Memory B cell (primary cell): ENCODE measurements at regions not wholly inside any gene's neighbourhood (a gene's known extent, or its start where the extent isn't known, plus 50 kb on each side); places are given as distances from the start of the nearest gene placed in this dataset.
"Not testable (repeated sequence)": the region's sequence is repeated elsewhere in the genome, so short reads cannot be mapped to it uniquely, and the experiment has no call there.

ENCODE experiments used
- ATAC-seq: fragments of 150-1000 bp; cut with Tn5 transposase; 2 replicates; pipeline ENCODE4 v1.10.0; 2021; ENCODE audit warnings: low read depth, mild to moderate bottlenecking, moderate library complexity
- DNase-seq, 2 donors: peaks; one replicate each; pipeline ENCODE4 v3.0.0; 2022; ENCODE audit warnings: low spot score in 2 of 2
- H3K27ac Mint-ChIP-seq: one replicate; pipeline ENCODE4 v1.8.0; 2022; ENCODE audit warnings: mild to moderate bottlenecking, moderate library complexity, mixed read lengths
- H3K27me3 Mint-ChIP-seq: one replicate; pipeline ENCODE4 v1.8.0; 2022; ENCODE audit warnings: mixed read lengths
- H3K36me3 Mint-ChIP-seq: one replicate; pipeline ENCODE4 v1.8.0; 2022; ENCODE audit warnings: mild to moderate bottlenecking, mixed read lengths
- H3K4me1 Mint-ChIP-seq: one replicate; pipeline ENCODE4 v1.8.0; 2022; ENCODE audit warnings: mixed read lengths
- H3K4me3 Mint-ChIP-seq: one replicate; pipeline ENCODE4 v1.8.0; 2022; ENCODE audit warnings: mild to moderate bottlenecking, moderate library complexity, mixed read lengths
- H3K9me3 Mint-ChIP-seq: one replicate; pipeline ENCODE4 v1.8.0; 2022; ENCODE audit warnings: mixed read lengths

DNA sequence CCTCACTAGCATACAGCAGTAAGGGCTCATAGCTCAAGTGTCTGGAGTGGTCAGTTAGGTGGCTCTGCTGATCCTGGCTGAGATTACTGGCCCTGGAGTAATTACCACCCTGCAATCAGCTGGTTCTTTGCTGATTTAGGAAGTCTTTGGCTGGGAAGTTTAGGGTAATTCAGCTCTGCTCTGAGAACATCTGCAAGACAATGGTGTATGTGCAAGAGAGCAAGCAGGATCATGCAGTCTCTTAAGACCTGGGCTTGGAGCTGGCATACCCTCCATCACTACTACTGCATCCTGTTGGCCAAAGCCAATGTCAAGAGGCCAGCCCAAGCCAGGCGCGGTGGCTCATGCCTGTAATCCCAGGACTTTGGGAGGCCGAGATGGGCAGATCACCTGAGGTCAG, 159.0 kb downstream of the NDUFA12 start:
- Mint-ChIP-seq H3K9me3 (no peaks in the 10 kb centered on the region), H3K27me3 (peaks cover 3% of the 10 kb centered on the region), H3K36me3 (no peaks in the 10 kb centered on the region)

DNA sequence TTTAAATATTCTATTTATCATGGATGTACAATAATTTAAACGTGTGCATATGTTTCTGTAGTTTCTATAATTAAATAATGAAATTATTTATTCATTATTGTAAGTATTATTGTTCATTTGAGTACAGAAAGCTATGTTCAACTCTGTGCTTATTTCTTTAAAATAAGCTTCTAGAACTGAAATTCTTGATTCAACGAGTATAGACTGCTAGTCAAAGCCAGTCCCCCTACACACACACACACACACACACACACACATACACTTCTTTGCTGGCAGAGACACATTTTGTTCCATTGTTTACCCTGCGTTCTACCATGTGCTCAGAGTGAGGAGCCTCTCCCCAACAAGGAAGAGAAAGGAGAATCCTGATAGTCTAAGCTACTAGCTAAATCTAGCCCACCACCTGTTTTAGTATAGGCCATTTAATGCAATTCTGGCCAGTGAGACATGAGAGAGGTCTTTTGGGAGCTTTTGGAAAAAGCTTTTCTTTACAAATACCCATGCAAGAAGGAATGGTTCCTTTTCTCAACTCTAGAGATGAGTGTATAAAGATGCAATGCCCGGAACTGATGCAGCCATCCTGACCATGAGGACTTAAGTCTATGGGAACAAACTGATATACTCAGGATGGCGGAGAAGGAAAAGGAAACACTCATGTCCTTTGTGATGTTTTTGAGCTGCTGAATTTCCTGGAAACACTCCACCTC, 161.4 kb downstream of the NDUFA12 start:
- ATAC-seq (no peak), DNase-seq (no peak)
- Mint-ChIP-seq H3K27me3 (no peaks in the 10 kb centered on the region), H3K9me3 (no peaks in the 10 kb centered on the region), H3K4me1 (peaks cover 12% of the 10 kb centered on the region), H3K36me3 (peaks cover 1% of the 10 kb centered on the region), H3K27ac (no peak overlapping the region), H3K4me3 (no peak overlapping the region)

More for the DNA sequence above, 159.0 kb downstream of the NDUFA12 start:
- Mint-ChIP-seq H3K4me3 (no peak overlapping the region), H3K27ac (no peak overlapping the region), H3K4me1 (peaks cover 2% of the 10 kb centered on the region)
- ATAC-seq (no peak), DNase-seq (no peak)

DNA sequence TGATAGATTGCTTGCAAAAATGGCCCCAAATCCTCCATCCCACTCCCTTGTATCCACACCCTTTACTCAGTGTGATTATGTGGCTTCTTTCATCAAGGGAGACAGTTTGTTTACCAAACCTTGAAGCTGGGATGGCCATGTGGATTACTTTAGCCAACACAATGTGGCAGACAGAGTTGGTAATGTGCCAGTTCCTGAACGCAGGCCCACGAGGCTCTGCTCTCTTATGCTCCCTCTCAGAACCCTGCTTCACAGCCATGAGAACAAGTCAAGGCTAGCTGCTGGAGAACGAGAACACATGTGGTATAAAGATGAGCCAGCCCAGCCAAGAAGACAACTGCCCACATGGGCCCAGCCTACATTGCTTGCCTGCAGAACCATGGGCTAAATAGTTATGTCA, 162.3 kb downstream of the NDUFA12 start:
- Mint-ChIP-seq H3K4me3 (no peak overlapping the region), H3K36me3 (peaks cover 1% of the 10 kb centered on the region), H3K4me1 (peaks cover 12% of the 10 kb centered on the region), H3K27me3 (no peaks in the 10 kb centered on the region), H3K27ac (no peak overlapping the region), H3K9me3 (no peaks in the 10 kb centered on the region)
- DNase-seq (no peak), ATAC-seq (no peak)

DNA sequence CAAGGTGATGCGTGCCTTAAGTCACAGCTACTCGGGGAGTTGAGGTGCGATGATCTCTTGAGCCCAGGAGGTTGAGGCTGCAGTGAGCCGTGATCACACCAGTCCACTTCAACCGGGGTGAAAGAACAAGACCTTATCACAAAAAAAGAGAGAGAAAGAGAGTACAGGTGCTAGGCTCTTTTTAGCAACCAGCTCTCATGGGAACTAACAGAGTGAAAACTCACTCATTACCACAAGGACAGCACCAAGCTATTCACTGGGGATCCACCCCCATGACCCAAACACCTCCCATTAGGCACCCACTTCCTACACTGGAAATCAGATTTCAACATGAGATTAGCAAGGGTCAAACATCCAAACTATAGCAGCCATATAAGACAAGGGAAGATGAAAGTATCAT, 164.2 kb downstream of the NDUFA12 start:
- Mint-ChIP-seq H3K36me3 (peaks cover 1% of the 10 kb centered on the region), H3K4me3 (no peak overlapping the region), H3K4me1 (peaks cover 14% of the 10 kb centered on the region), H3K27ac (peak overlapping the region; percentile 24), H3K9me3 (no peaks in the 10 kb centered on the region), H3K27me3 (no peaks in the 10 kb centered on the region)
- ATAC-seq, result no peak
- DNase-seq, result no peak

GRCh38 chr12:94836952-94837670, 166.4 kb downstream of the NDUFA12 start:
- H3K9me3 Mint-ChIP-seq, ATAC-seq, H3K27ac Mint-ChIP-seq, DNase-seq, H3K36me3 Mint-ChIP-seq, H3K27me3 Mint-ChIP-seq, H3K4me3 Mint-ChIP-seq: not testable (repeated sequence)
- peaks cover 16% of the 10 kb centered on the region for H3K4me1 Mint-ChIP-seq

DNA sequence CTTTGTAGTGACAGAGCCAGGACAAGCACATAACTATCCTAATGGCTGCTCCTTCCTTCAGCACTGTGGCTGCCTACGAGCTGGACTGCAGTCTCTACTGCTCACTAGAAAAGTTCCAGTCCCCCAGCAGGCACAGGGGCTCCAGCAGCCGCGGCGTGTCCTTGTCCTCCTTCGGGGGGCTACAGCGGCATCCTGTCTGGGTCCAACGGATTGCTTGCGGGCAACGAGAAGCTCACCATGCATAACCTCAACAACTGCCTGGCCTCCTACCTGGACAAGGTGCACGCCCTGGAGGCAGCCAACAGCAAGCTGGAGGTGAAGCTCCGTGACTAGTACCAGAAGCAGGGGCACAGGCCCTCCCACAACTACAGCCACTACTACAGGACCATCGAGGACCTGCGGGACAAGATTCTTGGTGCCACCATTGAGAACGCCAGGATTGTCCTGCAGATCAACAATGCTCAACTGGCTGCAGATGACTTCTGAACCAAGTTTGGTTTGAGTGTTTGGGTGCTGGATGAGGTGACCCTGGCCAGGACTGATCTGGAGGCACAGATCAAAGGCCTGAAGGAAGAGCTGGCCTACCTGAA, 169.4 kb downstream of the NDUFA12 start:
- no peak overlapping the region for H3K4me3 Mint-ChIP-seq
- H3K27ac Mint-ChIP-seq, result peak overlapping the region; percentile 12
- H3K27me3 Mint-ChIP-seq, result no peaks in the 10 kb centered on the region
- H3K4me1 Mint-ChIP-seq, result peaks cover 34% of the 10 kb centered on the region
- DNase-seq (no peak), ATAC-seq (no peak)
- H3K9me3 Mint-ChIP-seq, result no peaks in the 10 kb centered on the region
- peaks cover 1% of the 10 kb centered on the region for H3K36me3 Mint-ChIP-seq

- Mint-ChIP-seq H3K9me3 (peaks cover under 1% of the 10 kb centered on the region), H3K27ac (peak overlapping the region; percentile 12), H3K27me3 (no peaks in the 10 kb centered on the region), H3K4me1 (peaks cover 28% of the 10 kb centered on the region), H3K4me3 (no peak overlapping the region), H3K36me3 (peaks cover 1% of the 10 kb centered on the region)
- DNase-seq (no peak), ATAC-seq (no peak)
Observed at GRCh38 chr12:94832780-94833681, 170.5 kb downstream of the NDUFA12 start.

DNA sequence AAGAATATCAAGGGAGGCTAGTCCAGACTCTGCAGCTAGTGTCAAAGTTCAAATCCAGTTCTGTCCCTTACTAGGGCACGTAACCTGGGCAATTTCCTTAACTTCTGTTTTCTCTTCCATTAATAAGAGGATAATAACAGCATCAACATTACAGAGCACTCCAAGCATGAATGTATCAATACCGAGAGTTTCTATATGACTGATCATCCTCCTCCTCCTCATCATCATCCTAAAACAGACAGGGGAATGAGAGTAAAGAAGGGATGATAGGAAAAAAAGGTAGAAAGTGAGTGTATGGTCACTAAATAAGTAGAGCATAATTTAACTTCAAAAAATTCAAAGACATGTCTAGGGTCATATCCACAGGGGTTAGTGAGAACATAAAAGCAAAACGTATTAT, 171.4 kb downstream of the NDUFA12 start:
- no peak for ATAC-seq
- Mint-ChIP-seq H3K9me3 (peaks cover 4% of the 10 kb centered on the region), H3K27me3 (no peaks in the 10 kb centered on the region), H3K27ac (peak overlapping the region; percentile 97), H3K4me1 (peaks cover 31% of the 10 kb centered on the region), H3K36me3 (no peaks in the 10 kb centered on the region), H3K4me3 (no peak overlapping the region)
- DNase-seq, result no peak

GRCh38 chr12:94831081-94831751, 172.3 kb downstream of the NDUFA12 start:
- H3K36me3 Mint-ChIP-seq, result peaks cover 3% of the 10 kb centered on the region
- no peaks in the 10 kb centered on the region for H3K27me3 Mint-ChIP-seq
- peak overlapping the region; percentile 97 for H3K27ac Mint-ChIP-seq
- DNase-seq (peak; percentile 44 to 68), ATAC-seq (peak; percentile 94)
- peaks cover 31% of the 10 kb centered on the region for H3K4me1 Mint-ChIP-seq
- H3K9me3 Mint-ChIP-seq, result peaks cover 4% of the 10 kb centered on the region
- H3K4me3 Mint-ChIP-seq, result peak overlapping the region; percentile 75

GRCh38 chr12:94829552-94829951, 173.9 kb downstream of the NDUFA12 start:
- Mint-ChIP-seq H3K27me3 (no peaks in the 10 kb centered on the region), H3K36me3 (peaks cover 3% of the 10 kb centered on the region), H3K4me3 (no peak overlapping the region), H3K27ac (peak overlapping the region; percentile 63), H3K4me1 (peaks cover 31% of the 10 kb centered on the region), H3K9me3 (peaks cover 4% of the 10 kb centered on the region)
- DNase-seq (no peak), ATAC-seq (no peak)

DNA sequence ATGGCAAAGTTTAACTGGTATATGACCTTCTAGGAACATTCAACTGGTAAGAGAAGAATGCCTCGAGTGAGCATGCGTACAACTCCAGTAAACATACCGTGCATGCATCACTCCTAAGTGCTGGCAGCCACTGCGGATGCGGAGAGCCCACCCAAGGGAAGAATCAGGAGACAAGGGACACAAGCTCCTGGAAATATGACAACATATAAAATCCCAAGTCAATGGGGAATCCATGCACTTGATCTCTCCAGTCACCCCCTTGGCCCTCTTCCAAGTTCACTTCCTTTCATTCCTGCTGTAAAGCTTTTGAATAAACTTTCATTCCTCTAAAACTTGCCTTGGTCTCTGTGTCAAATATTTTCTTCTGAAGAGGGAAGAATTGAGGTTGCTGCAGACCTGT, 168.7 kb upstream of the TMCC3 start:
- Mint-ChIP-seq H3K36me3 (peaks cover 9% of the 10 kb centered on the region), H3K27ac (peak overlapping the region; percentile 18), H3K9me3 (peaks cover 1% of the 10 kb centered on the region), H3K27me3 (no peaks in the 10 kb centered on the region), H3K4me3 (peak overlapping the region; percentile 12), H3K4me1 (peaks cover 32% of the 10 kb centered on the region)
- ATAC-seq, result no peak
- no peak for DNase-seq

DNA sequence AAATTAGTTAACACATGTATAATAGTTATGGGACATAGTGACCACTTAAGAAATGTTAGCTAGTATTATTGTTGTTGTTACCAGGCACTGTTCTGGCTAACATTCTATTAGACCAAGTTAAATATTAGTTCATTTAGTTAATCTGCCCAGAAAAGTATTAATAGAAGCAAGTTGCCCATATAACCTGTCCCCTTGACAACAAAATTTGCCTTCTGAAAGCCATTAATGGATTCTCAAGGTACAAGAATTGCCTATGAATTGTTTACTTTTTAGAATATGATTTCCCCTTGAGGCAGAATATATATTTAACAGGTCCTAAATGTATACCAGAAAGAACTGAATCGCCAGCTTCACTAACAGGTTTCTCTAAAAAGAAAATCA, 167.3 kb upstream of the TMCC3 start:
- Mint-ChIP-seq H3K27ac (peak overlapping the region; percentile 96), H3K9me3 (peaks cover 8% of the 10 kb centered on the region), H3K36me3 (peaks cover 18% of the 10 kb centered on the region), H3K27me3 (no peaks in the 10 kb centered on the region), H3K4me3 (peak overlapping the region; percentile 83), H3K4me1 (peaks cover 32% of the 10 kb centered on the region)
- ATAC-seq (no peak), DNase-seq (no peak)

GRCh38 chr12:94817201-94817600, 166.8 kb upstream of the TMCC3 start:
- Mint-ChIP-seq H3K4me3 (peak overlapping the region; percentile 87), H3K27ac (peak overlapping the region; percentile 96), H3K36me3 (peaks cover 18% of the 10 kb centered on the region), H3K4me1 (peaks cover 32% of the 10 kb centered on the region)
- not testable (repeated sequence) for H3K27me3 Mint-ChIP-seq, DNase-seq, ATAC-seq, H3K9me3 Mint-ChIP-seq
